Ovary (tissue), 3 donors: ENCODE measurements at regions not wholly inside any gene's neighbourhood (a gene's known extent, or its start where the extent isn't known, plus 50 kb on each side); places are given as distances from the start of the nearest gene placed in this dataset.

ENCODE experiments used
- CTCF ChIP-seq, 3 donors: fragments of 450-650 bp in 2 of 3; fragments of 200-600 bp in 1 of 3; IDR thresholded peaks; one replicate each; pipeline versions ENCODE4 v1.5.1 to v1.8.0; 2016 to 2022; ENCODE audit warnings: antibody characterized with exemption in 3 of 3, mild to moderate bottlenecking in 1 of 3
- EP300 ChIP-seq: sonication (generic); formaldehyde crosslinking; IDR thresholded peaks from one replicate; pipeline ENCODE4 v1.6.1; 2017; ENCODE audit warnings: antibody characterized with exemption
- POLR2A ChIP-seq: fragments of 450-650 bp; IDR thresholded peaks from one replicate; pipeline ENCODE4 v1.6.1; 2017; ENCODE audit warnings: antibody characterized with exemption, mild to moderate bottlenecking, moderate library complexity
- donor health status: DM: no; HTN: no; CAD: no.

DNA sequence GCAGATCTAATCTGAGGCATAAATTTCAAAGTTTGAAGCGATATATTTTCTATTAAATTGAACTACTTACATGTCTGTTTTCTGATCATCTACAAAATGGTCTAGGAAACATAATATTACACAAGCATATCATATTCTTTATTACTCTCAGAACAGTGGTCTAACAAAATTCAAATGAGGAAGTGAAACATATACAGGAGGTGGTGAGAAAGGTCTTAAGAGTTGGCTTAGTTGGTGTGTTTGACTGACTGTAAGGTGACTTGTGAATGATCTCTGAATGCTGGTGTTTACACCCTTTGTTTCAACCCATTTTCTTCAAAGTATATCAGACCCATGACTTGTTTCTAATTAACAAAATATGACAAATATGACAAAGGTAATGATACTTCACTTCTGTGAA is 1156.8 kb downstream of the SLC16A7 start:
- TF ChIP-seq CTCF (IDR thresholded peaks at IDR 0.05), result no peak
- no peak for TF ChIP-seq POLR2A
- no peak for TF ChIP-seq EP300
